ENCODE measurements at regions not wholly inside any gene's neighbourhood (a gene's known extent, or its start where the extent isn't known, plus 50 kb on each side); places are given as distances from the start of the nearest gene placed in this dataset.

DNA sequence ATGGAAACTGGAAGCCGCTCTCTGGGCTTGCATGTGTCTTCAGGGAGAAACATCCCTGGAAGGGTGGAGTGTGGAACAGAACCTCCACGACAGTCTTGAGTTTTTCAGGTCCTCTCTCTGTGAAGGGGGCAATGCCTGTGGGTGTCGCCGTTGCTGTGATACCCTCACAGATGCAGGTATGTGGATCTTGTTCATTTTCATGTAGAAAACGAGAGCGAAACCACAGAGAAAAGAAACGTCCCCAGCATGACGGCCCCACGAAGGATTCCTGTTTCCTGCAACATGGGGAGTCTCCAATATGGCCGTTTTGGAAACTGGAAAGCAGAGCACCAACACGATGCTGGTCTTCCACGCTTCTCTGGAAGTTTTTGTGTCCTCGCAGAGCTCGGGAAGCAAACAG lies 187.9 kb downstream of the ALG10 start:
- in situ Hi-C loops (cut with HindIII; ENCODE audit: low sequenced_read_pairs) = no loop called here
- no peak for TF ChIP-seq CTCF (IDR thresholded peaks at IDR 0.05; ENCODE audit: low read depth, low read length)
- DNase-seq (ENCODE audit: low read depth, low spot score) = no peak
- H3K4me3 ChIP-seq (ENCODE audit: low read depth, low read length) = no peak overlapping the region

GRCh38 chr12:34210689-34211530 lies 188.6 kb downstream of the ALG10 start:
- no peak for TF ChIP-seq CTCF (IDR thresholded peaks at IDR 0.05; ENCODE audit: low read depth, low read length)
- H3K4me3 ChIP-seq (ENCODE audit: low read depth, low read length) = no peak overlapping the region
- no peak for DNase-seq (ENCODE audit: low read depth, low spot score)
- in situ Hi-C loops (cut with HindIII; ENCODE audit: low sequenced_read_pairs) = no loop called here

DNA sequence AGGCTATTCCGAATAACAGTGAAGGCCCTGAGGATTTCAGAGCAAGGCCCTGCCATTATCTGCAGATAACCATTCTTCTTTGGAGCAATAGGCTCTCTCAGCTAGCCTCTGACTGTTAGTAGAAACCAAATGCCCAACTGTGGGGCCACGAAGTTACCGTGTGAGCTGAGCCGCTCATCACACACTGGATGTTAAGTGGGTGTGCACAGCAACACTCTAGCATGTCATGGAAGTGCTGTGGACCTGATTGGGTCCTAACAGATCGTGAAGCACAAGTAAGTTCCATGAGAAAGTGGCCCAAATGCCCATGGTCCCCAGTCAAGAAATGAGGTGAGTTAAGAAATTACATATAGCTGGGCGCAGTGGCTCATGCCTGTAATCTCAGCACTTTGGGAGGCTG lies 190.4 kb downstream of the ALG10 start:
- TF ChIP-seq CTCF (IDR thresholded peaks at IDR 0.05; ENCODE audit: low read depth, low read length) = no peak
- no peak for DNase-seq (ENCODE audit: low read depth, low spot score)
- in situ Hi-C loops (cut with HindIII; ENCODE audit: low sequenced_read_pairs) = no loop called here
- no peak overlapping the region for H3K4me3 ChIP-seq (ENCODE audit: low read depth, low read length)

DNA sequence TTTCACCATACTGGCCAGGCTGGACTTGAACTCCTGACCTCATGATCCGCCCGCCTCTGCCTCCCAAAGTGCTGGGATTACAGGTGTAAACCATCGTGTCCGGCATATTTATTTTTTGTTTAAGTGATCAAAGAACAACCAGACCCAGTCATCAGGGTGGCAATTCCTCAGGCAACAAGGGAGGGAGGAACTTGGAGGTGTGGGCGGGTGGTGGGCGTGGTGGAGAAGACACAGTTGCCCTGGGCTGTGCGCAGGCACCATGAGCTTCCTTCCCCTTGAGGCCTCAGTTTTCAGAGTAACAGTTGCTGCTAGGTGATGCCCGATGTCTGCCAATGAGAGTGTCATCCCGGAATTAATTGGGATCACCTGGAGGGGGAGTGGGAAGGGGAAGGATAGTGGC lies 191.7 kb downstream of the ALG10 start:
- no peak for DNase-seq (ENCODE audit: low read depth, low spot score)
- in situ Hi-C loops (cut with HindIII; ENCODE audit: low sequenced_read_pairs) = no loop called here
- no peak for TF ChIP-seq CTCF (IDR thresholded peaks at IDR 0.05; ENCODE audit: low read depth, low read length)
- no peak overlapping the region for H3K4me3 ChIP-seq (ENCODE audit: low read depth, low read length)

DNA sequence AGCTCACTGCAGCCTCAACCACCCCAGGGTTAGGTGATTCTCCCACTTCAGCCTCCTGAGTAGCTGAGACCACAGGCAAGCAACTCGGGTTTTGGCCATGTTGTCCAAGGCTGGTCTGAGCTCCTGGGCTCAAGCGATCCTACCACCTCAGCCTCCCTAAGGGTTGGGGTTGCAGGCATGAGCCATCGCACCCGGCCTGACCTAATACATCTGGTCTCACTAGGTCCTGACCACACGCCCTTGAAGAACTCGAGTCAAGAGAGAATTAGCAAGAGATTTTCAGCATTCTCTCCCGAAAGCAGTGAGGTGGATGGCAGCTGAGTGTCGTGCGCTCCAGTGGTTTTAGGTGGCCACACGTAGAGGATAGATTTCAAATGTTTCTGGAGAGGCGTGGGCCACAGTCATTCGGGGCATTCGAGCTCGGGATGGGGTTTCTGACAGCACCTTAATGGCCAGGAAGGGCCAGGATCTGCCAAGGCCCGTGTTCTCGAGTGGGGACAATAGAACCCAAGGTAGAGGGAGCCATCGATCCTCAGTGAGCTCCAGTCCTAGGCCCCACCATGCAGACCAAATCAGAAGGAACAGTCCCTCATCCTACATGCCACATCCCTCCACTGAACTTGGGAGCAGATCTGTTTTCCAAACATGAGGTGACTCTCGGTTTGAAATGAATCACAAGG lies 193.1 kb downstream of the ALG10 start:
- no peak for TF ChIP-seq CTCF (IDR thresholded peaks at IDR 0.05; ENCODE audit: low read depth, low read length)
- H3K4me3 ChIP-seq (ENCODE audit: low read depth, low read length) = no peak overlapping the region
- in situ Hi-C loops (cut with HindIII; ENCODE audit: low sequenced_read_pairs) = no loop called here
- DNase-seq (ENCODE audit: low read depth, low spot score) = no peak

GRCh38 chr12:34215893-34216285 lies 193.6 kb downstream of the ALG10 start:
- DNase-seq (ENCODE audit: low read depth, low spot score) = no peak
- in situ Hi-C loops (cut with HindIII; ENCODE audit: low sequenced_read_pairs) = no loop called here
- H3K4me3 ChIP-seq (ENCODE audit: low read depth, low read length) = no peak overlapping the region
- TF ChIP-seq CTCF (IDR thresholded peaks at IDR 0.05; ENCODE audit: low read depth, low read length) = no peak

Data from astrocyte of the spinal cord (primary cell).